ENCODE measurements at regions not wholly inside any gene's neighbourhood (a gene's known extent, or its start where the extent isn't known, plus 50 kb on each side); places are given as distances from the start of the nearest gene placed in this dataset.
A peak's percentile ranks its signal among the peaks of the same experiment; 100 is the strongest.

DNA sequence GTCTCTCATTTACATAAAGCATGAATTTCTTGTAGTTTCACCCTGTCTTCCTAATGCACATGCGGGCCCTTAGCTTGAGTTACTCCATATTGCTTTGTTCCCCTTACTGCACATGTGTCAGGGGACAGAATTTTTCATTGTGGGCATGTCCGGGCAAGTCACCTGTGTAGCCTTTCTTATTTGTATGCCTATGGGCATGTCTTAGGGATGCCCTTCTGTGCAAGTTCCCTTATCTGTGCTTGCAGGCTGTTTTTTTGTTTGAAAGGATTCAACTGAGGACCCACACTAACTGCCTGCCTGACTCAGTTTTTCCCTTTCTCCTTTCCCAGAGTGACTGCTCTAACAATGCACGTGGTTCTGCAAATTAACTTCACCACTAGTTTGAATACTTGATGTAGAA is 161.7 kb downstream of the YTHDC2 start:
- DNase-seq (ENCODE audit: low read depth) = no peak
- no peak overlapping the region for H3K4me3 ChIP-seq (ENCODE audit: control insufficient read depth, low read depth, low read length)
- no peak for TF ChIP-seq CTCF (conservative IDR thresholded peaks at IDR 0.05; ENCODE audit: control insufficient read depth, insufficient read depth, low read depth, low read length)

DNA sequence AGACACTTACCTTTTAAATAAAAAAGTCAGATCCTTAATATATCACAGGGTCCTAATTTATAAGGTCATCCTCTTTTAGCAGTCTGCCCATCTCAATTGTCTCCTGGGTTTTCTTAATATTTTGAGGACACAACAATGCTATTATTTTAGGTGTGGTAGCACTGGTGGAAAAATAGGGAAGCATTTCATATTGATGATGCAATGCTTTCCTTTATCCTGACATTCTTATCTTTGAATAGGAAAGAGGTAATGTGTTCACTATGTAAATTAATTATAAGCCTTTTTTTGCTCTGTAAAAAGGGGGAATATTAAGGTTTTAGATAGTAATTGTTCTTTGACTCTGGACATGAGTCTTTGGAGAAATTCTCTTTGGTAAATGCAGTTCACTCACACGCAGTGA is 164.7 kb downstream of the YTHDC2 start:
- DNase-seq (ENCODE audit: low read depth) = no peak

DNA sequence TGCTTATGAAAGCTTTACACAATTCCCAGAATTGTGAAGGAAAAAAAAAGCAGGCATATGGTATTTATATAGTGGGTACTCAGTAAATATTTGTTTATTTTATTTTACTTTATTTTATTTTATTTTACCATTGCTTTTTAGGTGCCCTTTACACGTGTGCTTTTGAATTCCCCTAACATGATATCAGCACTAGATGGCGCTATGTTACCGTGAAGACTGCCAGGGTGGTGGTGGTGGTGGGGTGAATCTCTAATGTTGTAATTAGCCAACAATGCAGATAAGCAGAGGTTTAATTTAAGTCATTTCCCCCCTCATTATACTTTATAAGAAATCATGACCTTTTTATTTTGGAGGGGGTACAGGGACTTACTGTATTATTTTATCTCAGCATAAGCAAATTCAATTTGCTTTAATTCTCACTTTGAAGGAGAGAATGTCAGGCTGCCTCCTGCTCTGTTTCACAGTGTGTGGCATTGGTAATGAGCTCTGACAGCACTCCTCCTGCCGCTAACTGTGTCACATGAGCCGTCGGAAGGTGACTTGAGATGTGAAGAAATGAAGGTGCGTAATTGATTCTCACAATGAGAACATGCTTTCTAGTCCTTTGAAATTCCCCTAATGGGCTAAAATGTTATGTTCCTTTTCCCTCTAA is 165.6 kb downstream of the YTHDC2 start:
- TF ChIP-seq CTCF (conservative IDR thresholded peaks at IDR 0.05; ENCODE audit: control insufficient read depth, insufficient read depth, low read depth, low read length) = peak; percentile 72
- peak; percentile 50 for DNase-seq (ENCODE audit: low read depth)

More for the DNA sequence above, 164.7 kb downstream of the YTHDC2 start:
- H3K4me3 ChIP-seq (ENCODE audit: control insufficient read depth, low read depth, low read length) = no peak overlapping the region
- no peak for TF ChIP-seq CTCF (conservative IDR thresholded peaks at IDR 0.05; ENCODE audit: control insufficient read depth, insufficient read depth, low read depth, low read length)

GRCh38 chr5:113680534-113680933 is 167.0 kb downstream of the YTHDC2 start:
- DNase-seq (ENCODE audit: low read depth) = no peak
- no peak for TF ChIP-seq CTCF (conservative IDR thresholded peaks at IDR 0.05; ENCODE audit: control insufficient read depth, insufficient read depth, low read depth, low read length)
- no peak overlapping the region for H3K4me3 ChIP-seq (ENCODE audit: control insufficient read depth, low read depth, low read length)

More for the DNA sequence above, 165.6 kb downstream of the YTHDC2 start:
- H3K4me3 ChIP-seq (ENCODE audit: control insufficient read depth, low read depth, low read length) = no peak overlapping the region

- no peak for TF ChIP-seq CTCF (conservative IDR thresholded peaks at IDR 0.05; ENCODE audit: control insufficient read depth, insufficient read depth, low read depth, low read length)
- H3K4me3 ChIP-seq (ENCODE audit: control insufficient read depth, low read depth, low read length) = no peak overlapping the region
- DNase-seq (ENCODE audit: low read depth) = no peak
Measured at GRCh38 chr5:113682497-113683136, 169.1 kb downstream of the YTHDC2 start.

DNA sequence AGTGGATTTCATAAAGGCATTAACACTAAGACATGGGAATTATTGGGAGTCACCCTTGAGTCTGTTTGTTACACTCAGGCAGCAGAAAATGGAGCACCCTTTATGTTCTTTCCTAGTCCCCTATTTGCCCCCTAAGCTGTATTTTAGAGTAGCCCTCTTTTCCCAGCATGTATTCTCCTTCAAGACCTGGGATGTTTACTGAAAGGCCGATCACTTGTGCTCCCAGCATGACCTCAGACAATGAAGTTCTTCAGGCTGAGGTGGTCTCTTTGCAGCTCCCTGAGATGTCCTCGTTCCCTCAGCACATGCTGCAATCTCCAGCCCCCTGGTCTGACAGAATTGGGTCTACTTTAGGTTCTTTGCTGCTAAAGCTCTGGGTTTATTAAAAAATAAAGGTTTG is 169.7 kb downstream of the YTHDC2 start:
- no peak for TF ChIP-seq CTCF (conservative IDR thresholded peaks at IDR 0.05; ENCODE audit: control insufficient read depth, insufficient read depth, low read depth, low read length)
- H3K4me3 ChIP-seq (ENCODE audit: control insufficient read depth, low read depth, low read length) = no peak overlapping the region

More for the DNA sequence above, 169.7 kb downstream of the YTHDC2 start:
- DNase-seq (ENCODE audit: low read depth) = no peak
